ENCODE measurements at regions not wholly inside any gene's neighbourhood (a gene's known extent, or its start where the extent isn't known, plus 50 kb on each side); places are given as distances from the start of the nearest gene placed in this dataset.

GRCh38 chr15:45903283-45903682, 268.5 kb downstream of the SQOR start:
- TF ChIP-seq SIN3A (IDR thresholded peaks at IDR 0.05; ENCODE audit: low read depth) (no peak), FOSL1 (IDR thresholded peaks at IDR 0.05; ENCODE audit: low read depth) (no peak), CTCF (IDR thresholded peaks at IDR 0.05 in 2 of 3, conservative IDR thresholded peaks at IDR 0.05 in 1 of 3; ENCODE audit: borderline replicate concordance in 1 of 3, insufficient read depth in 1 of 3, low read depth in 2 of 3, low read length in 2 of 3) (no peak), REST (IDR thresholded peaks at IDR 0.05; ENCODE audit: low read depth) (no peak)
- H3K27ac ChIP-seq (ENCODE audit: low read depth, low read length), result no peak overlapping the region
- H3K4me2 ChIP-seq (ENCODE audit: low read length), result no peak overlapping the region
- ChIA-PET CTCF (no interaction called here), POLR2A (no interaction called here), RAD21 (ENCODE audit: low non-redundant PET in 1 of 2, low total read pairs in 2 of 2, uncharacterized antibody in 2 of 2, unreplicated experiment in 2 of 2) (no interaction called here)
- no peaks in the 10 kb centered on the region for H3K27me3 ChIP-seq (ENCODE audit: insufficient read depth, low read length)
- H3K36me3 ChIP-seq (ENCODE audit: control insufficient read depth in 1 of 2, insufficient read depth in 2 of 2, low read length in 2 of 2), result no peaks in the 10 kb centered on the region
- H2AFZ ChIP-seq (ENCODE audit: low read depth, low read length, poor library complexity, severe bottlenecking), result no peak overlapping the region
- H3K9me3 ChIP-seq (ENCODE audit: control insufficient read depth in 1 of 2, insufficient read depth in 1 of 2, low read depth in 1 of 2, low read length in 2 of 2), result no peaks in the 10 kb centered on the region; a peak in 1 of 4 replicates
- no peak overlapping the region for H3K4me3 ChIP-seq (replicated peaks in 1 of 2; ENCODE audit: low read depth in 1 of 2, low read length in 2 of 2)
- intact Hi-C loops (cut with micrococcal nuclease), result no loop called here
- no peaks in the 10 kb centered on the region for H4K20me1 ChIP-seq (ENCODE audit: insufficient read depth)
- no TSS peak for BruUV-seq (replicated peaks)
- H3K79me2 ChIP-seq (ENCODE audit: insufficient read depth, low read length), result no peaks in the 10 kb centered on the region
- no peak overlapping the region for H3K9ac ChIP-seq (ENCODE audit: low read length)
- no peaks in the 10 kb centered on the region for H3K9me2 ChIP-seq (ENCODE audit: insufficient read depth)
- no peaks in the 10 kb centered on the region for H3K4me1 ChIP-seq (ENCODE audit: control insufficient read depth in 1 of 2, insufficient read depth in 2 of 2, low read length in 2 of 2)
- ATAC-seq (no peak), DNase-seq (ENCODE audit: low read depth, low spot score) (no peak)

Measured in HCT116 (cell line).